Endothelial cell of umbilical vein (primary cell): ENCODE measurements at regions not wholly inside any gene's neighbourhood (a gene's known extent, or its start where the extent isn't known, plus 50 kb on each side); places are given as distances from the start of the nearest gene placed in this dataset.

ENCODE experiments used
- BruUV-seq: library from RNA; stranded (reverse); fragments of 400-500 nt; replicated peaks from 2 replicates; lab custom pipeline; 2021; lab: Mats Ljungman, UMichigan
- CTCF ChIA-PET: fragments of 300-600, 350-600 bp; sonication (Branson Sonifier 250); formaldehyde crosslinking; loops from one replicate; lab custom pipeline; 2021; ENCODE audit warnings: antibody characterized with exemption, inconsistent platforms; lab: Charles Lee
- POLR2A ChIA-PET: fragments of 300-600, 350-600 bp; sonication (Branson Sonifier 250); formaldehyde crosslinking; loops from one replicate; lab custom pipeline; 2021; ENCODE audit warnings: antibody characterized with exemption, inconsistent platforms; lab: Charles Lee
- DNase-seq: peaks from one replicate; pipeline ENCODE4 v3.0.0-alpha.2; 2011; ENCODE audit warnings: low read depth, low spot score
- FAIRE-seq: peaks from 2 replicates; lab custom pipeline; 2011; peaks lifted over from hg19 to GRCh38; lab: Jason Lieb, UNC
- H2AFZ ChIP-seq: 2 replicates; pipeline ENCODE4 v1.6.0; 2012; ENCODE audit warnings: low read depth, low read length, control low read depth, inconsistent platforms
- H3K27ac ChIP-seq: 2 replicates; pipeline ENCODE4 v1.5.1; 2011; ENCODE audit warnings: low read depth, mild to moderate bottlenecking, control low read depth, low read length, moderate library complexity; ENCODE audit not compliant: insufficient read depth
- H3K27me3 ChIP-seq, 2 experiments: 2 replicates each; pipeline versions ENCODE4 v1.6.0 to v1.6.1; 2011; ENCODE audit warnings: low read length in 2 of 2, mixed read lengths in 1 of 2; ENCODE audit not compliant: control insufficient read depth in 2 of 2, insufficient read depth in 2 of 2
- H3K36me3 ChIP-seq, 2 experiments: 2 replicates in 1 of 2; 3 replicates in 1 of 2; pipeline ENCODE4 v1.5.1; 2011; ENCODE audit warnings: low read length in 2 of 2, mild to moderate bottlenecking in 1 of 2, moderate library complexity in 1 of 2; ENCODE audit not compliant: control insufficient read depth in 2 of 2, insufficient read depth in 2 of 2; ENCODE audit errors: extremely low read depth in 1 of 2
- H3K4me1 ChIP-seq: 3 replicates; pipeline ENCODE4 v1.5.1; 2011; ENCODE audit warnings: mild to moderate bottlenecking, low read length; ENCODE audit not compliant: control insufficient read depth, insufficient read depth; ENCODE audit errors: extremely low read depth
- H3K4me2 ChIP-seq: 2 replicates; pipeline ENCODE4 v1.6.1; 2011; ENCODE audit warnings: low read length, control low read depth, mixed read lengths; ENCODE audit not compliant: insufficient read depth
- H3K4me3 ChIP-seq, 3 experiments: fragments of 200-600 bp in 1 of 3; sonication (generic), shearing (Covaris generic) in 1 of 3; replicated peaks in 1 of 3; 2 replicates each; pipeline ENCODE4 v1.5.1; 2011 to 2016; ENCODE audit warnings: control low read depth in 3 of 3, low read length in 3 of 3, mild to moderate bottlenecking in 2 of 3, inconsistent platforms in 1 of 3, low read depth in 1 of 3, moderate library complexity in 1 of 3; ENCODE audit not compliant: insufficient read depth in 1 of 3
- H3K79me2 ChIP-seq: 2 replicates; pipeline ENCODE4 v1.6.0; 2012; ENCODE audit warnings: low read length, inconsistent platforms; ENCODE audit not compliant: control insufficient read depth, insufficient read depth
- H3K9ac ChIP-seq: replicated peaks from 2 replicates; pipeline ENCODE3; 2011; ENCODE audit warnings: low read length, control low read depth; ENCODE audit not compliant: insufficient read depth; ENCODE audit errors: extremely low read depth
- H3K9me1 ChIP-seq: replicated peaks from 3 replicates; pipeline ENCODE4 v1.6.0; 2011; ENCODE audit warnings: mild to moderate bottlenecking, low read length; ENCODE audit not compliant: control insufficient read depth, insufficient read depth; ENCODE audit errors: extremely low read depth
- H3K9me3 ChIP-seq: replicated peaks from 2 replicates; pipeline ENCODE4 v1.5.1; 2012; ENCODE audit warnings: low read length, inconsistent platforms; ENCODE audit not compliant: control insufficient read depth, insufficient read depth
- H4K20me1 ChIP-seq: replicated peaks from 2 replicates; pipeline ENCODE3; 2011; ENCODE audit warnings: mild to moderate bottlenecking, low read length; ENCODE audit not compliant: control insufficient read depth, insufficient read depth; ENCODE audit errors: extremely low read depth
- JUN ChIP-seq: IDR thresholded peaks from 2 replicates; pipeline ENCODE4 v1.6.1; 2011; ENCODE audit warnings: borderline replicate concordance, low read depth; ENCODE audit not compliant: insufficient read length, insufficient read depth
- MYC ChIP-seq: IDR thresholded peaks from one replicate; pipeline ENCODE4 v1.6.1; 2011; ENCODE audit warnings: mild to moderate bottlenecking, low read depth, low read length
- POLR2A ChIP-seq: IDR thresholded peaks from 2 replicates; pipeline ENCODE4 v1.6.1; 2012; ENCODE audit warnings: low read depth, mild to moderate bottlenecking, control low read depth, low read length
- POLR2AphosphoS5 ChIP-seq: IDR thresholded peaks from 2 replicates; pipeline ENCODE4 v1.6.1; 2012; ENCODE audit warnings: low read depth, mild to moderate bottlenecking, control low read depth, low read length, moderate library complexity; ENCODE audit not compliant: insufficient read depth
- dilution Hi-C: fragments of 300-500 bp; cut with MboI; formaldehyde crosslinking; loops from one replicate; pipeline ENCODE4 v1.15.0; 2019; ENCODE audit warnings: low sequenced_read_pairs; ENCODE audit not compliant: extremely low pct_ligation_motif_present
- intact Hi-C: fragments of 100-400 bp; cut with micrococcal nuclease; formaldehyde crosslinking; loops from one replicate; pipeline ENCODE4 v1.10.0; 2022
- TF ChIP-seq, protein P1 (sequence below), 2 donors: IDR thresholded peaks; 1 replicate in 1 of 2; 2 replicates in 1 of 2; pipeline ENCODE4 v1.5.1; 2011; ENCODE audit warnings: low read length in 2 of 2, mild to moderate bottlenecking in 2 of 2, moderate library complexity in 2 of 2, control low read depth in 1 of 2, inconsistent platforms in 1 of 2, low read depth in 1 of 2; ENCODE audit not compliant: insufficient read depth in 1 of 2; ENCODE audit errors: extremely low read depth in 1 of 2
- TF ChIP-seq, protein P2 (sequence below): IDR thresholded peaks from 2 replicates; pipeline ENCODE4 v1.6.1; 2011; ENCODE audit not compliant: insufficient read depth, insufficient read length

DNA sequence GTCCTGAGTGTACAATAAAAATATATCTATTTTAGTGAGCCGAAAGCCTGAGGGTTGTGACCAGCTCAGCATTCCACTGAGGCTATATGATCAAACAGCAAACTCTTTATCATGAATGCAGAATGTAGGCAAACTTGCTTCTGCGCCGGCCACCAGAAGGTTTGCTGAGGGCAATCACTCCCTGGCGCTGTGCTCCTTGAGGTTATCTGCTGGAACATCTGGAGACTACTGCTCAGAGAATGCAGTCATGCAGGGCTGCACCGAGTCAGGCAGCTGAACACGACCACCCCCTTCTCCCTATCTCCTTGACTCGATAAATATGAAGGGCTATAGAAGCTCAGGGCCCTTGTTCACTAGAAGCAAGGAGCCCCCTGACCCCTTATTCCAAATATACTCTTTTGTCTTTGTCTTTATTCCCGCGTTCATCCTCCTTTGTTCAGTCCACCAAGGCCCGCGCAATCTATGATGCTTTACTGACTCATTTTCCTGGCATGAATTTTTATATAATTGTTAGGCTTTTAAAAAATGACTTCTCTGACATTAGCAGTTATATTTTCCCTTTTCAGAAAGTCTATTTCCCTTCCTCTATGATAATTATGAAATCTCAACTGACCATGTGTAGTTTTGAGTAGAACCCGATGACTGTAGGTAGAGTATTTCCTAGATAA is 1089.3 kb downstream of the SLC16A7 start:
- H3K4me2 ChIP-seq = no peak overlapping the region
- intact Hi-C loops = no loop called here
- no peak for FAIRE-seq

More for the DNA sequence above, 1089.3 kb downstream of the SLC16A7 start:
- CTCF ChIA-PET = no interaction called here
- Histone ChIP-seq H3K9me1 (no peaks in the 10 kb centered on the region), H2AFZ (no peak overlapping the region), H4K20me1 (no peaks in the 10 kb centered on the region), H3K79me2 (no peaks in the 10 kb centered on the region), H3K4me3 (no peak overlapping the region), H3K36me3 (no peaks in the 10 kb centered on the region), H3K27ac (no peak overlapping the region), H3K9me3 (peaks cover 4% of the 10 kb centered on the region), H3K9ac (no peak overlapping the region), H3K4me1 (no peaks in the 10 kb centered on the region), H3K27me3 (no peaks in the 10 kb centered on the region)
- TF ChIP-seq, protein P1, sequence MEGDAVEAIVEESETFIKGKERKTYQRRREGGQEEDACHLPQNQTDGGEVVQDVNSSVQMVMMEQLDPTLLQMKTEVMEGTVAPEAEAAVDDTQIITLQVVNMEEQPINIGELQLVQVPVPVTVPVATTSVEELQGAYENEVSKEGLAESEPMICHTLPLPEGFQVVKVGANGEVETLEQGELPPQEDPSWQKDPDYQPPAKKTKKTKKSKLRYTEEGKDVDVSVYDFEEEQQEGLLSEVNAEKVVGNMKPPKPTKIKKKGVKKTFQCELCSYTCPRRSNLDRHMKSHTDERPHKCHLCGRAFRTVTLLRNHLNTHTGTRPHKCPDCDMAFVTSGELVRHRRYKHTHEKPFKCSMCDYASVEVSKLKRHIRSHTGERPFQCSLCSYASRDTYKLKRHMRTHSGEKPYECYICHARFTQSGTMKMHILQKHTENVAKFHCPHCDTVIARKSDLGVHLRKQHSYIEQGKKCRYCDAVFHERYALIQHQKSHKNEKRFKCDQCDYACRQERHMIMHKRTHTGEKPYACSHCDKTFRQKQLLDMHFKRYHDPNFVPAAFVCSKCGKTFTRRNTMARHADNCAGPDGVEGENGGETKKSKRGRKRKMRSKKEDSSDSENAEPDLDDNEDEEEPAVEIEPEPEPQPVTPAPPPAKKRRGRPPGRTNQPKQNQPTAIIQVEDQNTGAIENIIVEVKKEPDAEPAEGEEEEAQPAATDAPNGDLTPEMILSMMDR (IDR thresholded peaks at IDR 0.05; ENCODE audit: extremely low read depth in 1 of 2, insufficient read depth in 1 of 2, low read depth in 1 of 2, low read length in 2 of 2) = no peak
- TF ChIP-seq POLR2A (no peak), MYC (no peak), JUN (no peak), POLR2AphosphoS5 (no peak)
- TF ChIP-seq, protein P2, sequence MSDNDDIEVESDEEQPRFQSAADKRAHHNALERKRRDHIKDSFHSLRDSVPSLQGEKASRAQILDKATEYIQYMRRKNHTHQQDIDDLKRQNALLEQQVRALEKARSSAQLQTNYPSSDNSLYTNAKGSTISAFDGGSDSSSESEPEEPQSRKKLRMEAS = no peak
- no peak for DNase-seq
- dilution Hi-C loops = no loop called here
- POLR2A ChIA-PET = no interaction called here
- BruUV-seq = no TSS peak
